CD4-positive, alpha-beta memory T cell (primary cell): ENCODE measurements at regions not wholly inside any gene's neighbourhood (a gene's known extent, or its start where the extent isn't known, plus 50 kb on each side); places are given as distances from the start of the nearest gene placed in this dataset.

Source experiments
- CTCF ChIA-PET: fragments of 350-600 bp; sonication (Branson Sonifier 250); formaldehyde crosslinking; loops from one replicate; lab custom pipeline; 2021; ENCODE audit warnings: inconsistent platforms; ENCODE audit not compliant: partially characterized antibody; lab: Charles Lee
- POLR2A ChIA-PET: fragments of 350-600 bp; sonication (Branson Sonifier 250); formaldehyde crosslinking; loops from one replicate; lab custom pipeline; 2021; ENCODE audit not compliant: partially characterized antibody; lab: Charles Lee
- DNase-seq, 5 donors: peaks; one replicate each; pipeline versions ENCODE4 v3.0.0 to v3.0.0-alpha.2; 2020 to 2022; ENCODE audit warnings: mixed read lengths in 1 of 5
- H3K27ac ChIP-seq: one replicate; pipeline ENCODE4 v1.7.0; 2013; ENCODE audit warnings: low read depth, low read length
- H3K27me3 ChIP-seq: 2 replicates; pipeline ENCODE4 v1.7.0; 2013; ENCODE audit warnings: mild to moderate bottlenecking, low read length, moderate library complexity; ENCODE audit not compliant: insufficient read depth
- H3K36me3 ChIP-seq: 2 replicates; pipeline ENCODE4 v1.7.0; 2013; ENCODE audit warnings: mild to moderate bottlenecking, low read length, moderate library complexity; ENCODE audit not compliant: insufficient read depth
- H3K4me1 ChIP-seq: 2 replicates; pipeline ENCODE4 v1.7.0; 2013; ENCODE audit warnings: mild to moderate bottlenecking, low read length, moderate library complexity; ENCODE audit not compliant: insufficient read depth
- H3K4me3 ChIP-seq, 2 donors: one replicate each; pipeline ENCODE4 v1.7.0; 2013; ENCODE audit warnings: low read length in 2 of 2, mild to moderate bottlenecking in 1 of 2
- H3K9me3 ChIP-seq, 2 donors: one replicate each; pipeline ENCODE4 v1.7.0; 2013; ENCODE audit warnings: low read length in 2 of 2, control low read depth in 1 of 2; ENCODE audit not compliant: control insufficient read depth in 1 of 2
- H3K27ac Mint-ChIP-seq, 7 donors: one replicate each; pipeline ENCODE4 v1.8.0; 2020 to 2021; ENCODE audit warnings: mixed read lengths in 7 of 7, mild to moderate bottlenecking in 6 of 7, inconsistent platforms in 3 of 7, moderate library complexity in 3 of 7
- H3K27me3 Mint-ChIP-seq, 2 donors: one replicate each; pipeline ENCODE4 v1.8.0; 2020 to 2021; ENCODE audit warnings: mixed read lengths in 2 of 2
- H3K36me3 Mint-ChIP-seq, 2 donors: one replicate each; pipeline ENCODE4 v1.8.0; 2020 to 2021; ENCODE audit warnings: mixed read lengths in 2 of 2, inconsistent platforms in 1 of 2, mild to moderate bottlenecking in 1 of 2
- H3K4me1 Mint-ChIP-seq, 4 donors: one replicate each; pipeline ENCODE4 v1.8.0; 2020 to 2021; ENCODE audit warnings: mixed read lengths in 4 of 4, mild to moderate bottlenecking in 1 of 4
- H3K4me3 Mint-ChIP-seq, 8 donors: one replicate each; pipeline ENCODE4 v1.8.0; 2020 to 2021; ENCODE audit warnings: mixed read lengths in 8 of 8, mild to moderate bottlenecking in 7 of 8, moderate library complexity in 6 of 8, inconsistent platforms in 3 of 8
- H3K9me3 Mint-ChIP-seq, 8 donors: one replicate each; pipeline ENCODE4 v1.8.0; 2020 to 2021; ENCODE audit warnings: mixed read lengths in 8 of 8, mild to moderate bottlenecking in 5 of 8, inconsistent platforms in 3 of 8, moderate library complexity in 1 of 8
- intact Hi-C: fragments of 100-400 bp; cut with micrococcal nuclease; formaldehyde crosslinking; loops from one replicate; pipeline ENCODE4 v1.15.1; 2023

GRCh38 chr9:17005056-17005823 lies 129.6 kb upstream of the CNTLN start:
- DNase-seq: no peak
- Histone ChIP-seq H3K27me3 (no peaks in the 10 kb centered on the region), H3K36me3 (no peaks in the 10 kb centered on the region), H3K27ac (no peak overlapping the region), H3K4me1 (no peaks in the 10 kb centered on the region), H3K4me3 (no peak overlapping the region), H3K9me3 (peaks cover 0 to 3% of the 10 kb centered on the region in 2 donors)
- no peaks in the 10 kb centered on the region for H3K4me1 Mint-ChIP-seq
- no peak overlapping the region for H3K27ac Mint-ChIP-seq
- H3K9me3 Mint-ChIP-seq: peaks cover 0 to 5% (median 0%) of the 10 kb centered on the region in 8 donors
- POLR2A ChIA-PET: no interaction called here
- H3K27me3 Mint-ChIP-seq: no peaks in the 10 kb centered on the region
- H3K36me3 Mint-ChIP-seq: no peaks in the 10 kb centered on the region
- intact Hi-C loops: no loop called here
- CTCF ChIA-PET: no interaction called here
- H3K4me3 Mint-ChIP-seq: no peak overlapping the region

GRCh38 chr9:17004500-17004899 lies 130.3 kb upstream of the CNTLN start:
- Mint-ChIP-seq H3K4me1 (no peaks in the 10 kb centered on the region), H3K9me3 (peaks cover 0 to 9% (median 3%) of the 10 kb centered on the region in 8 donors), H3K4me3 (no peak overlapping the region), H3K27ac (no peak overlapping the region), H3K36me3 (no peaks in the 10 kb centered on the region), H3K27me3 (no peaks in the 10 kb centered on the region)
- Histone ChIP-seq H3K4me3 (no peak overlapping the region), H3K4me1 (no peaks in the 10 kb centered on the region), H3K36me3 (no peaks in the 10 kb centered on the region), H3K27me3 (no peaks in the 10 kb centered on the region), H3K27ac (no peak overlapping the region), H3K9me3 (peaks cover 0 to 3% of the 10 kb centered on the region in 2 donors)
- CTCF ChIA-PET: no interaction called here
- POLR2A ChIA-PET: no interaction called here
- no peak for DNase-seq
- intact Hi-C loops: no loop called here

- intact Hi-C loops: no loop called here
Measured at GRCh38 chr9:17003576-17004240, 131.1 kb upstream of the CNTLN start.

GRCh38 chr9:16996901-16997491 lies 126.5 kb upstream of the BNC2 start:
- no peaks in the 10 kb centered on the region for H3K36me3 ChIP-seq
- no peak overlapping the region for H3K27ac ChIP-seq
- ChIA-PET CTCF (no interaction called here), POLR2A (no interaction called here)
- peaks cover 0 to 3% of the 10 kb centered on the region in 2 donors for H3K9me3 ChIP-seq
- Mint-ChIP-seq H3K4me1 (no peaks in the 10 kb centered on the region), H3K9me3 (peaks cover 5 to 41% (median 30%) of the 10 kb centered on the region in 8 donors), H3K4me3 (no peak overlapping the region), H3K36me3 (no peaks in the 10 kb centered on the region), H3K27ac (no peak overlapping the region), H3K27me3 (no peaks in the 10 kb centered on the region)
- no peaks in the 10 kb centered on the region for H3K4me1 ChIP-seq
- H3K4me3 ChIP-seq: no peak overlapping the region
- intact Hi-C loops: no loop called here
- H3K27me3 ChIP-seq: no peaks in the 10 kb centered on the region
- DNase-seq: no peak

More at GRCh38 chr9:17003576-17004240, 131.1 kb upstream of the CNTLN start:
- Histone ChIP-seq H3K36me3 (no peaks in the 10 kb centered on the region), H3K27me3 (no peaks in the 10 kb centered on the region), H3K4me1 (no peaks in the 10 kb centered on the region), H3K4me3 (no peak overlapping the region), H3K9me3 (peaks cover 0 to 3% of the 10 kb centered on the region in 2 donors), H3K27ac (no peak overlapping the region)
- H3K4me1 Mint-ChIP-seq: no peaks in the 10 kb centered on the region
- H3K9me3 Mint-ChIP-seq: peaks cover 0 to 12% (median 4%) of the 10 kb centered on the region in 8 donors
- ChIA-PET POLR2A (no interaction called here), CTCF (interaction anchor here (0.6 kb wide), 1 partner anchor 16 kb away, joined by 3 read pairs; no protein-coding TSS in a partner anchor)
- H3K4me3 Mint-ChIP-seq: no peak overlapping the region
- no peaks in the 10 kb centered on the region for H3K36me3 Mint-ChIP-seq
- no peaks in the 10 kb centered on the region for H3K27me3 Mint-ChIP-seq
- no peak overlapping the region for H3K27ac Mint-ChIP-seq
- no peak for DNase-seq

- Mint-ChIP-seq H3K27ac (no peak overlapping the region), H3K4me3 (no peak overlapping the region)
- intact Hi-C loops: no loop called here
Measured at GRCh38 chr9:16992138-16992537, 121.7 kb upstream of the BNC2 start.

GRCh38 chr9:16987026-16987425 lies 116.6 kb upstream of the BNC2 start:
- Histone ChIP-seq H3K36me3 (no peaks in the 10 kb centered on the region), H3K27me3 (no peaks in the 10 kb centered on the region), H3K4me1 (no peaks in the 10 kb centered on the region), H3K9me3 (no peaks in the 10 kb centered on the region), H3K27ac (no peak overlapping the region), H3K4me3 (no peak overlapping the region)
- H3K4me3 Mint-ChIP-seq: no peak overlapping the region
- POLR2A ChIA-PET: no interaction called here
- H3K9me3 Mint-ChIP-seq: peaks cover 0 to 16% (median 8%) of the 10 kb centered on the region in 8 donors
- intact Hi-C loops: no loop called here
- CTCF ChIA-PET: interaction anchor here (0.6 kb wide), 1 partner anchor 16 kb away, joined by 3 read pairs; no protein-coding TSS in a partner anchor
- H3K27me3 Mint-ChIP-seq: no peaks in the 10 kb centered on the region
- DNase-seq: no peak
- H3K36me3 Mint-ChIP-seq: no peaks in the 10 kb centered on the region
- H3K27ac Mint-ChIP-seq: no peak overlapping the region
- no peaks in the 10 kb centered on the region for H3K4me1 Mint-ChIP-seq

More at GRCh38 chr9:16992138-16992537, 121.7 kb upstream of the BNC2 start:
- H3K27me3 Mint-ChIP-seq: no peaks in the 10 kb centered on the region
- Histone ChIP-seq H3K27ac (no peak overlapping the region), H3K27me3 (no peaks in the 10 kb centered on the region), H3K36me3 (no peaks in the 10 kb centered on the region), H3K4me3 (no peak overlapping the region), H3K9me3 (no peaks in the 10 kb centered on the region), H3K4me1 (no peaks in the 10 kb centered on the region)
- H3K9me3 Mint-ChIP-seq: peaks cover 3 to 29% (median 21%) of the 10 kb centered on the region in 8 donors
- POLR2A ChIA-PET: no interaction called here
- no peaks in the 10 kb centered on the region for H3K4me1 Mint-ChIP-seq
- CTCF ChIA-PET: no interaction called here
- DNase-seq: no peak
- H3K36me3 Mint-ChIP-seq: no peaks in the 10 kb centered on the region

GRCh38 chr9:16986556-16986955 lies 116.1 kb upstream of the BNC2 start:
- Histone ChIP-seq H3K27ac (no peak overlapping the region), H3K36me3 (no peaks in the 10 kb centered on the region), H3K4me1 (no peaks in the 10 kb centered on the region), H3K9me3 (no peaks in the 10 kb centered on the region), H3K4me3 (no peak overlapping the region), H3K27me3 (no peaks in the 10 kb centered on the region)
- ChIA-PET POLR2A (no interaction called here), CTCF (no interaction called here)
- H3K27ac Mint-ChIP-seq: no peak overlapping the region
- H3K27me3 Mint-ChIP-seq: no peaks in the 10 kb centered on the region
- no peaks in the 10 kb centered on the region for H3K4me1 Mint-ChIP-seq
- no peak overlapping the region for H3K4me3 Mint-ChIP-seq
- intact Hi-C loops: no loop called here
- H3K9me3 Mint-ChIP-seq: peaks cover 0 to 16% (median 8%) of the 10 kb centered on the region in 8 donors
- DNase-seq: no peak
- no peaks in the 10 kb centered on the region for H3K36me3 Mint-ChIP-seq
